ENCODE measurements at regions not wholly inside any gene's neighbourhood (a gene's known extent, or its start where the extent isn't known, plus 50 kb on each side); places are given as distances from the start of the nearest gene placed in this dataset.
"Not testable (repeated sequence)": the region's sequence is repeated elsewhere in the genome, so short reads cannot be mapped to it uniquely, and the experiment has no call there.

DNA sequence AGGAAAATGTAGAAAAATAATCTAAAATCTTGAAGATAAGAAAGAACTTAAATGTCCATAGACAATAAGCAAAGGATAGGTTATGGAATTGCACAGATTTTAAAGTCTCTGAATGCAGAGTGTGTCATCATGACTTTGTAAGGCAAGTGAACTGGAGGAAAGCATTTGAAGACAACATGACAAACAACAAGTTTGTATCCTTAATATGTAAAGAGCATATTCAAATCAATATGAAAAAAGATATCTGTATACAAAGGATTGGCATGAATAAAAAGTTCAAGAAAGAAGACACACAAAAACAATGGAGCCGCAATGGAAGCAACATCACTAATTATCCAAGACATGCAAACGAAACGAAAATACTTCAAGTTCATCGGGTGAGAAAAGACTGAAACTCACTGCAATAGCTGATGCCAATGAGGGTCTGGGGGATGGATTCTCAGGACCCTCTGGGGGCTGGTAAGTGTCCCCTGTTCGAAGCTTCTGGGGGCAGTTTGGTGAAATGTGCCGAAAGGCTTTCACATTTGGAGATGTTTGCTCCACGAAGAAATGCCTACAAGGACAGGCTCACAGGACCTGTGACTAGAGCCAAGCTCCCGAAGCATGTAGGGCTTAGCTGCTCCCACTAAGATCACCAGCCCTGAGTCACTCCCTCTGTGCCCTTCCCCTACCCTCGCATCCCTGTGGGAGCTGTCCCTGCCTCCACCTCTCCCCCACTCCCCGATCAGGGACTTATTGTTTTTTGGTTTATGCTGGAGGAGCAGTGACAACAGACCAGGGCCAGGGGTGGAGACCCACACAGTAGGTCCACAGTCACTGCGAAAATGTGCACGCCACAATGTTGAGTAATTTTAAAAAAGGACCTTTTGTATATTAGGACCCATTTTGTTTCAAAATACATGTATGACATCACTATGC, 345.7 kb upstream of the SFSWAP start:
- no peak for DNase-seq

DNA sequence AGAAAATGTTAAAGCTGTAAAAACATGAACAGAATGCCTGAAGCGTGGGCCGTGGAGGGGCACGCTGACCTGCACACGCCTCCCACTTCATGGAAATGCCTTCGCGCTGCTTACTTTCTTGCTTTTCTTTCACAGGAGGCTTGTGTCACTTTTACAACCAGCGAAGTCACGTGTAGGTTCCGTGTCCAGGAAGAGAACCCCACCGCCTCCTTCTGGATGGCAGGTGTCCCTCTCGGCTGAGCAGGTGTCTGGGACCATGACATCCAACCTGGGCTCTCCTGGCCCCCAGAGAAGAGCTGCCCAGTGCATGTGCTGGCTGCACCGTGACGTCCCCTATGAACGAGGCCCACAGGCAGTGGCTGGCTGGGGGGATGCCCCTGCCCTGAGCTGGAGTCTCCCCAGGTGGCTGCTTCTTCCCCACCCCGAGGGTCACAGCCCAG, 345.0 kb upstream of the SFSWAP start:
- no peak for DNase-seq

DNA sequence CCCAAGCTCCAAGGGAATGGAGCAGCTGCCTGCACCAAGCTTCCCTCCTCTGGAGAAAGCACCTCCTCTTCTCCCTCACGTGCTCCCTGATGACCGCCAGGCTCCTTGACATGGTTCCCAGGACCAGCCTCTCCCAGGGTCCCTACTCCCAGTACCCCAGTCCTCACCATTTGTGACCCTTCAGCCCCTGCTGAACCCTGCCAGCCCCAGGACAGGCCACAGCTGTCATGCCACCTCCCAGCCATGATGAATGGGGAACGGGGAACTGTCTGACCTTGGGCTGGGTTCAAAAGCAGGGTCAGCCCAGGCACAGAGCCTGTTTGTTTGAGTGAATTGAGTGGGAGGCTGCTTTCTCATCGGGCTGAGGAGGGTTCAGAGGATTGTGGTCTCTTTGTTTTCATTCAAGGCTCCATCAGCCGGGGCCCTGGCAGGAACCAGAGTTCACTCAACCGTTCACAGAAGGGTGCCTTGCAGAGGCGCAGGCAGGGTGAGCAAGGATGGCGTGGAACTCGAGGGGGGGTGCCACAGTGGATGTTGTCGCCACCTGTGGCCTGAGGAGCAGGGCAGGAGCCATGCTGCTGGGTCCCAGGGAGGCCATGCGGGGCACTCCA, 344.5 kb upstream of the SFSWAP start:
- no peak for DNase-seq

DNA sequence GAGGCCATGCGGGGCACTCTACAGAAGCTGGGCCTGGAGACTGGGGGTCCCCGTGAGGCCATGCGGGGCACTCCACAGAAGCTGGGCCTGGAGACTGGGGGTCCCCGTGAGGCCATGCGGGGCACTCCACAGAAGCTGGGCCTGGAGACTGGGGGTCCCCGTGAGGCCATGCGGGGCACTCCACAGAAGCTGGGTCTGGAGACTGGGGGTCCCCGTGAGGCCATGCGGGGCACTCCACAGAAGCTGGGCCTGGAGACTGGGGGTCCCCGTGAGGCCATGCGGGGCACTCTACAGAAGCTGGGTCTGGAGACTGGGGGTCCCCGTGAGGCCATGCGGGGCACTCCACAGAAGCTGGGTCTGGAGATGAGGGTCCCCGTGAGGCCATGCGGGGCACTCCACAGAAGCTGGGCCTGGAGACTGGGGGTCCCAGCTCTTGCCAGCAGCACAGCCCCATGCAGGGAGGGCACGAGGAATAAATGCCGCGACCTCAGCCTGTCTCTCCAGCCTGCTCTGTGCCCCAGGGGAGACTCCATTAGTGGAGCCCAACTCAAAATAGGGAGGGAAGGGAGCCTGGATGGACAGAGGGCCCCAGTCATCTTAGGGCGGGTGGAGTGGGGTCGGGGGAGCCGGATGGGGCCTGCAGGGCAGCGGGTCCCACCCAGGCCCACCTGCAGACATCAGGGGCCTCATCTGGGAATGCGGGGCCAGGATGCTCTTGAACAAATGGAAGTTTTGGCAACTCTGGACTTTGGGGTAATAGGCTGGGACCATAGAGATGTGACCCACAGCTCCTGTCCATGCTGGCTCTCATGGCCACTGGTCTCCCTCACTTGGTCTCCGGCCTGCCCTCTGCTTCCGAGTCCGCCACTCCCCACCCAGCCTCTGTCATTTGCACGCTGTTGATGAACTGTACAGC, 343.6 kb upstream of the SFSWAP start:
- DNase-seq = not testable (repeated sequence)

DNA sequence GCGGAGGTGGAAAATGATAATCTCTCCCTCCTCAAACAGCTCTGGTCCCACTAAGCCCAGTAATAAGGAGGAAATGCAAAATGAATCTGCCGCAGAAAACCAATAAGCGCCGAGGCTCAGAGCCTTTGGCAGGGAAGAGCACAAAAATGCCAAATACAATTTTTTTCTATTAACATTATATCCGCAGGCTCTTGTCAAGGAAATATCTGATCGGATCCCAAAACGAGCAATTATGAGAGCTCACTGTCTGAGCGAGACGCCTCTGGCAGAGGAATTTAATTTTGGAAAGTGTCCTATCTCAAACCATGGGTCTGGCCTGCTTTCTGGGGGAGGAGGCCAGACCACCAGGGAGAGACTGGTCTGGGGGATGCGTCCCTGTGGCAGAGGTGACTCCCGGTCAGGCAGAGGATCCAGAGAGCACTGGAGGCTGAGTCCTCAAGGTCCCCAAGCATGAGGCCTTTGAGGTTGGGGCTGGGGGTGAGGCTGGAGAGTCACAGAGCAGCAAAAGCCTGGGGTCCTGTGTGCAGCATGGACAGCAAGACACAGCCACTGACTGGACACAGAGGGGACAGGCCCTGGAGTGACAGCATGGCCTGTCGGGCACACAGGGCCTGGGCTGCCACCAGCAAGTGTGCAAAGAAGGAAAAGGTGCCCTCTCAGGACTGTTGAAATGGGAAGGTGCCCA, 342.8 kb upstream of the SFSWAP start:
- no peak for DNase-seq

DNA sequence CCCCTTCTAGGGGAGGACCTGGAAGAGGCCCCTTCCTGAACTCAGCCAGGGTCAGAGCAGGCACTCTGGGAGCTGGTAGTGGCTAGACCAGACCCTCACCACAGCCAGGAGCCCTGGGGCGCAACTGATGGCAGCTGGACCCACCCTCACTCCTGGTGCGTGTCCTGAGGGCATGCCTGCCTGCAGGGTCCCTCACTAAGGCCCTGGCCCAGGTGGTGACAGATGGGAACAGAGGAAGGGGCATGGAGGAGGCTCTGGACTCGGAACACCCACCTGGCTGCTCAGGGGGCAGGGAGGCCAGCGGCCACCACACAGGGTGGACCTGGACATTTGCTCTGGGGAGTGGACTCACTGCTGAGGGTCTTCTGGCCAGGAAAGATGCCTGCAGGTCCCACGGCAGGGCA, 342.2 kb upstream of the SFSWAP start:
- DNase-seq = no peak

DNA sequence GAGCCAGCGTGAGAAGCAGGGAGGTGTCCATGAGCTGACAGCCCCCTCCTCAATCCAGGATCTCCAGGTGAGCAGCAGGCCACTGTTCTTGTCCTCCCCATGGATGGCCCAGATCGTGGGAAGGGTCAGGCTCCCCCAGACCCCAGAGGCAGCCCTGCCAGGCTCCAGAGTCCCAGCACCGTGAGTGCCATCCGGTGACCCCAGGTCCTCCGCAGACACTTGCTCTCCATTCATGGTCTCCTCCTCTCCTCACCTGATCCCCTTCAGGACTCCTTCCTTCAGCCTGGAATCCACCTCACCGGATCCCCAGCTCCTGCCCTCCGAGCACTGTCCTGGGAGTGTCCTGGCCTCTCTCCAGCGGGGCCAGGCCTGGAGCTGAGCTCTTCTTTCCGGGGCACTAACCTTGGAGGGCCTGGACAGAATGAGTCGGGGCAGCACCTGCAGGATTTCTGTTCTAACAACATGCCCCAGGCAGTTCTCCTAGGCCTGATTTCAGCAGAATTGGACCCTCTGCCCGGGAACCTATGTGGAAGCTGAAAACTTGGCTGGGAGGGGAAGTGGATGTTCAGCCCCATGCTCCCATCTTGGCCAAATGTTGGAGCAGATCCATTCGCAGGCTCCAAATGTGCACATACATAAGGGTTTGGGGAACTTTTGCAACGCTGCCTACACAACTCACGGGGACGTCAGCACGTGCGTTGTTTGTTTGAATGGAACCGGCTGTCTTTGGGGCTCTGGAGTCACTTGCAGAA, 341.6 kb upstream of the SFSWAP start:
- no peak for DNase-seq

DNA sequence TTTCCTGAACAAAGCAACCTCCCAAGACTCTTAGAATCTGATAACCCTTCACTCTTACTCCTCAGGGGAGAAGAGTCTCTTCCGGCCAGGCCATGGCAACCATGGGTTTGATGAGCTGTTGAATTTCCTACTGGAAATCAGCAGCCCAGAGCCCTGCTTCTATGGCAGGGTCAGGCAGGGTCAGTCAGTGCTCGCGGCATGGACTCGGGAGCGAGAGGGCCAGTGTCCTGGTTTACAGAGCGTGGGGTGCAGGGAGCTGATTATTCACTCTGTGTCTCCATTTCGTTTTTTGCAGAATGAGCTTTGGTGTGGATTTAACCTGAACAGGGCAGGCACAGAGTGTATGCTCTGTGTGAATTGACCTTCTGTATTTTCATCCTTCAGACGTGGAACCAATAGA, 340.6 kb upstream of the SFSWAP start:
- DNase-seq = no peak

DNA sequence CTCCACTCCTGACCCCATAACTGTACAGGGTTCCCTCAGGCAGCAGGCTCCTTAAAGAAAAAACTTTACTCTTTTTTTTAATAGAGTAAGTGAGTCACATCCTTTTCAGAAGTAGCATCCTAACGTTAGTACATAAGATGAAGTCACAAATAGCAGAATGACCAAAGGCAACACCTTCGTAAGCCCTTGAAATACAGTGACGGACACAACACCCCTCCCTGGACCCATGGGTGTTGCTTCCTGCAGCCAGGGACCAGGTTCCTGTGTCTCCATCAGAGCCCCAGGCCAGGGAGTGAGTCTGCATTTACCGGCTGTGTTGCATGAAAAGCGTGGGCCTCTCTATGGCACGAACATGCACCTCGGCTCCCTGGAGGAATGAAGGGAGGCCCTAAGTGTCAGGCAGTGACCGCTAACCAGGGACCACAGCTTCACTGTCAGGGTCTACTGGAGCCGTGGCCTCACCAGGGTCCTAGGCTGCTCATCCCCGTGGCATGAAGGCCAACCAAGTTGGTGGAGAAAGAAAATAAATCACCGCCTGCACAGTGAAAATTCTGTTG, 340.0 kb upstream of the SFSWAP start:
- DNase-seq = no peak

DNA sequence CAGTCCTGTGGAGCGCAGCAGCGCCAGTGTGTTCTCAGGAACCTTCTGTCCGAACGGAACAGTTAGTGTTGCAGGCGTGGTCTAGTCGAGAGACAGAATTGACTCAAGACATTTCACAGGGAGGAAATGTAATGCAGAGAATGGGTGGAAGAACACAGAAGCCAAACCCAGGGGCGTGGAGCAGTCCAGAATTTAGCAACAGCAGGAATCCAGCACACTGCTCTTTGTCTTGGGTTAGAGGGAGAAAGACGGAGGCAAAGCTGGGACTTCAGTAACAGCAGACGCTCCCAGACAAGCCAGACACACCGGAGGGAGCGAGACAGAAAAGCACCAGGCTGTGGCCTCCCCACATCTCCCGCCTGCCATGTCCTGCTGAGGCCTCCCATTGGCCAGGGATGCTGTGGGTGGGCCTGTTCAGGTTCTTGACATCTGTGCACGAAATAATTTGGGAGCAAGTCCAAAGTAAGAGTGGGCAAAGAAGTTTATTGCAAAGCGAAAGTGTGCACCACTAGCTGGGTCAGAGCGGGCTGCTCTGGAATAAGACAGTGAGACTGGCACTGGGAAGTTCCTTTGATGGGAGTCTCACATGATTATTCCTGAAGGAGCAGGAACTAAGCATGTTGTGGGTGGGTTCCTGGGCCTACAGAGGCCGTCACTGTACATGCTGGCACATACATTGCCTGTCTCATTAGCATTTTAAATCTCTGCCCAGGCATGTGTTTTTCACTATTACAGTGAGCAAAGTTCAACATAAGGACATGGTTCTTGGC, 339.3 kb upstream of the SFSWAP start:
- no peak for DNase-seq

DNA sequence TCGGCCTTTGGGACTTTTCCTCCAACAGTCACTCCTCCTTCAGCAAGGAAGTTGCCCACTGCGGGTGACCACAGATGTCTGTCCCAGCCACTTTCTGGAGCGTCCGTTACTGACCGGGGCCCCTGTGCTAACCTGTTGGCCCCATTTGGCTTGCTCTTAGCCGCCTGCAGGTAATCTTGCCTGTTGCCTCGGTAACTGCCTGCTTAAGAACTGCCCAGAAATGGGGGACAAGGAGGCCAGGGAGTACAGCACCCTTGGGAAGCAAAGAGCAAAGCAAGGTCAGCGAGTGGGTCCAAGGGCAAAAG, 338.8 kb upstream of the SFSWAP start:
- no peak for DNase-seq

DNA sequence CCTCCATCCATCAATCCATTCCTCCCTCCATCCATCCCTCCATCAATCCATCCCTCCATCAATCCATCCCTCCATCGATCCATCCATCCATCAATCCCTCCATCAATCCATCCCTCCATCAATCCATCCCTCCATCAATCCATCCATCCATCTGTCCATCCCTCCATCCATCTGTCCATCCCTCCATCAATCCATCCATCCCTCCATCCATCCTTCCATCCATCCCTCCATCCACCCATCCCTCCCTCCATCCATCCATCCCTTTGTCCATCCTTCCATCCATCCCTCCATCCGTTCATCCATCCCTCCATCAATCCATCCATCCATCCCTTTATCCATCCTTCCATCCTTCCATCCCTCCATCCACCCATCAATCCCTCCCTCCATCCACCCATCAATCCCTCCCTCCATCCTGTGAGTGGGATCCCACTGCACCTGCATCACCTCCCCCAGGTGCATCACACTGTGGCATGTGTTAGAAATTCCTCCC, 338.1 kb upstream of the SFSWAP start:
- no peak for DNase-seq

DNA sequence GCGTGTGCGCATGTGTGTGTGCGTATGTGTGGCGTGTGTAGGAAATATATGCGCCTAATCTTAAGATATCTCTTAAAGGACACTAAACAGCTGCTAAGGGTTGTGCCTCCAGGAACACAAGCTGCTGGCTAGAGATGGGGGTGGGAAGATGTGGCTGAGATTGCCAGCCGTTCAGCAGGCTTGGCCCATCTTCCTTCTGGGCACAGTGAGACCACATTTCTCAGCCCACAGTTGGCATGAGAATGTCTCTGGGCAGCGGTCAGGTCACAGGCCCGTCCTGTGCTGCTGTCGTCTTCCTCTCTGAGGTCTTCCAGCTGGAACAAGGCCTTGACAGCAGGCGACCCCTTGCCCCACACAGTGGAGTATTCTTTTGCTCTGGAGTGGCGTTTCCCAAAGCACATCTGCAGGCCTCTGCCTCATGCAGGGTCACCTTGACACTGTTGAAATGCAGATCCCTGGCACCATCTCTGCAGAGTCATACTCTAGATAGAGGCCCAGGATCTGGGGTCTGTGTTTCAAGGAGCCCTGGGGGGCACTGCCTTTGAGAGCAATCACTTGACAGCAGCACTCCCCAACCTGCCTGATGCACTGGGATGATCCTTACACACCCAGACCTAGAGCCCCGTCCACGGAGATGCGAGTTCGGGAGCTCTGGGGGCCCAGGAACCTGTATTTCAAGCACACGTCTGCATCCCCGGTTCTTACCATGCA, 335.5 kb upstream of the SFSWAP start:
- DNase-seq = no peak

DNA sequence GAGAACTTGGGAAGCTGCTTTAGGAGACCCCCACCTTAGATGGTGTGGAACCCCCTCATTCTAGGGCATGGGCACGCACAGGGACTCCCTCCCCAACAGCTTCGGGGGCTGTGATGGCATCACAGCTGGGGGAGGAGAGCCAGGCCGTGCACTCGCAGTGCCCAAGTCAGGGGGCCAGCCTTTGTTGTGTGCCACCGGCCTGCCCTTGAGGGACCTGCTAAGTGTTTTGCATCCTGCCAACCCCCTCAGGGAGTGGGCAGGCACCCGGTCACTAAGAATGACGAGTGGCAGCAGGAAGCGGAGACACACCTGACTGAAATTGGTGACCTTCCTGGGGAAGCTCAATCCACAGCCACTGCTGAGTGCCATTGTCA, 334.9 kb upstream of the SFSWAP start:
- no peak for DNase-seq

DNA sequence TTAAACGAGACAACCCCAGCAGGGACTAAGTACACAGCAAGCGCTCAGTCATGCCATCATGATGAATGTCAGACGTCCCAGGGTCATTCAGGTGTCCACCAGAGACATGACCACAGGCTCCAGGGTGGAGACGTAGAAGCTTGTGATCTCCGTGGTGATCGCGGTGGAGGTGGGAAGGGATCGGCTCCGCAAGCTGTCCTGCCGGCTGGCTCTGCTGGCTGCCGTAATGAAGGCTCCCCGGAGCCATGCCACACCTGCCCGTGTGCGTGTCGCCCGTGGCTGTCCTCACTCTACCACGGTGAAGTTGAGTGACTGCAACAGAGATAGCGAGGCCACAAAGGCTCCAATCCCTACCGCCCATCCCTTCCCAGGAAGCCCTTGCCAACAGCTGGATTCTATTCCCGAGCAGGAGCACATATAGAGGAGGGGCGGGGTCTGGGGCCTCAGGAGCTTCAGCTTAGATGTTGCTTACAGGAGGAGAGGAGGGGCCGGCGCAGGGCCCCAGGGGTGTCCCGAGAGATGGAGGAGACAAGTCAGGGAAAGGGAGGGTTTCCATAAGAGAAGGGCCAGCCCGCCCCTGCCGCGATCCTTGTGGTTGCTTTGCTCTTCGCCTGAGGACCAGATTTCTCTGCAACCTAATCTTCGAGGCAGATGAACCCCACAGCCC, 332.6 kb upstream of the SFSWAP start:
- no peak for DNase-seq

DNA sequence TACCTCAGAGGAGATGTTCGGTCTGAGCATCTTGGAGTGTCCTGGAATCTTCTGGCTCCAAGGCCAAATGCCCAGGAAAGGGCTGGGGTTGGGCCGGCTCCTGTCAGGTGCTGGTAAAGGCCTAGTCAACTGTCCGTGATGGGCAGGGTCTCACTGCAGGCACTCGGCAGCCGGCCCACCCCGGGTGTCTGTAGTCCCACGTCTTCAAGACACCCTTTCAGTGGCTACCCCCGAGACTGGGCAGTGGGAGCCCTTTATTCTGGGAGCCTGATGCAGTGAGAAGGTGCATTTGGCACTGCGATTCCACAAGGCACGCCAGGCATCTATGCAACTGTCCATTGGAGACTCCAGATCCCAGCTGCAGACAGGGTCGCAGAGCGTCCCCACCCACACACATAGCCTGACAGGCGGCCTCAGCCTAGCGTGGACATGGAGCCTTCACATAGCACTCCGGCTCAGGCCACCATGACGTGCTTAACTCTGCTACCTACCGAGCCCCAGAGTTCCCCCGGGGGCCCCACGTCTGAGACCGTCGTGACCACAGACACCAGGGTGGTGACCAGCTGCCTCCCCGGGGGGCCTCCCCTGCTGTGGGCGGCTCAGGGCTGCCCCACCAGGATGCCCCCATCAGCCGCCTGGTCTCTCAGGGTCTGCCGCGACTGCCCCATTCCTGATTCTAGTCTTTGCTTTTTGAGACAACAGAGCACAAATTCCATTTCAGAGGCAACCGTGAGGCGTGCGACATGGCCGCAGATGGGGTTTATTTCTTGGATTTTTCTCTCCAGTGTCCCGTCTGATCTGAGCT, 331.8 kb upstream of the SFSWAP start:
- DNase-seq = no peak

DNA sequence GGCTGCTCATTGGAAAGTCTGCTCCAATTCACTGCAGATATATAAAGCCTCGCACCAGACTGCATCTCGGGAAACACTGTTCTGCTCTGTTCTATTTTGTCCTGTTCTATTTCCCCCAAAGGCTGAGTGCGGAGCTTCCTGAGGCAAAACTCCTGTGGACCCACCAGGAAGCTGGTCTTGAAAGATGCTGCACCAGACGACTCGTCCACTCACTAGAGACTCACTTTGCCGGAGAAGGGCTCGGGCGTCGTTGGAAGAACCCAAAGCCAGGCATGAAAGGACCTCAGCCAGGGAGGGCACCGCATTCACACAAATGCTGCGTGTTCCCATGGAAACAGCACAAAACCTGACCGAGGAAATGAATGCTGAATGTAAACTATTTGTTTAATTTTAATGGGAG, 331.2 kb upstream of the SFSWAP start:
- DNase-seq = no peak

DNA sequence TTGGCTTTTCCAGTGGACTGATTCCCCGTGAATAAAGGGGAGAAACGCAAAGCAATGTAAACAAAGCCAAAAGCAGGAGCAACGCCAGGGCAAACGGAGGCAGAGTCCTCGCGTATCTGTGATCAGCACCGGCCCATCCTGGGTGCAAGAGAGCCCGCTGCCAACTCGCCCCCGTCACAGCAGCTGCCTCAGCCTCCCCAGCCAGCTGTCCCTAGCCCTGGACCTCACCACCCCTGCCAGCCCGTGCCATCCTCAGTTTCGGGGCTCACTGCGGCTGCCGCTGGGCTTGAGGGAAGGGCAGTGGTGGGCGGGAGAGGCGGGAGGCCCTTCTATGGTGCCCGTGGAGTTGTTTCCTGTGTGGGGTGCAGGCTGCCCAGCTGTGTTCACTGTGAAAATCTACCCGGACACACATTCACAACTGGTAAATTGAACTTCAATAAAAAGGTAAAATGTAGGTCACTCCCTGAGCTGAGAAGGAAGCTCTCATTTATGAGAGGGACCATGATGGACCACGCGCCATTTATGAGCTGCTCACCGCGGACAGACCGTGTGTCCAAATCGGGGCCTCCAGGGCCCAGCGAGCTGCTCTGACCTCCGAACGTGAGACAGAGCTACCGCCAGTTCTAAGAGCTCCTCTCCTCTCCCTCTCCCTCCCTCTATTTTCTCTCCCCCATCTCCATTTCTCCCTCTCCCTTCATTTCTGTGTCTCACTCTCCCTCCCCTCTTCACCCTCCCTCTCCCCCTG, 330.5 kb upstream of the SFSWAP start:
- DNase-seq = no peak
